NCI-H226 (cell line): ENCODE measurements at regions not wholly inside any gene's neighbourhood (a gene's known extent, or its start where the extent isn't known, plus 50 kb on each side); places are given as distances from the start of the nearest gene placed in this dataset.

Source experiments
- DNase-seq: peaks from one replicate; pipeline ENCODE4 v3.0.0-alpha.2; 2015

DNA sequence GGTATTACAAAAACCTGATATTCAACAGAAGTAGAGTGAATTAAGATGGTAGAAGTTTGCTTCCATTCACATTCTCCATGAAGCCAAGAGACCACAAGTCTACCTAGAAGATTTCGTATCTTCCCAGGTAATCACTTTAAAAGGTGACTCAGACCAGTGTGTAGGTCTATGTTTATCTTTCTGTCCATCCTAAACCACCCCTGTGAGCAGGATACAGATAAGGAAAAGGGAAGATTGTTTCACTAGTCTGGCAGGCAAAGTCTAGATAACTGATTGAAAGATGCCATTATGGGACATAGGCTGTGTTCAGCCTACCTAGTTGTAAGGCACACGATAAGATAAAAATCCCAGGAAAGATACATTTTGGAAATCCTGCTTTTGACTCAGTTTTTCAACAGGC lies 244.3 kb upstream of the NWD2 start:
- no peak for DNase-seq

- DNase-seq, result no peak
These were observed 242.7 kb upstream of the NWD2 start for GRCh38 chr4:37001688-37002436.

DNA sequence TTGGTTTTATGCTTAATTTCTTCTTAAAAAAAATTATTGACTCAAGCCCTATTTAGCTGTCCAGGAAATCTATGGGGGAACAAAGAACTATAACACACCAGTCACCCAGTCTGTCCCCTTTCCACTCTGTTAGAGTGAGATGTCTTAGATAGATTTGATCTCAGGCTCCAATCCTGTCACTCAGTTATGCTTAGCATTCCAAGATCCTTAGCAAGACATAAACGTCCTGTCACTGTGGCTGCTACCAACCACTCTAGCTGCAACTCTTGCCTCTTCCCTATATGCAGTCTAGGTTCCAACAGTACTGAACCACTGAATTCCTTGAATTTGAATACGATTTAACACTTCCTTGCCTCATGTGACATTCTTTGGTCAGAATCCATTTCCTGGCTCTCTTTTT lies 241.9 kb upstream of the NWD2 start:
- DNase-seq, result no peak

GRCh38 chr4:37008199-37008598 lies 236.3 kb upstream of the NWD2 start:
- DNase-seq, result no peak

- no peak for DNase-seq
These were observed 230.0 kb upstream of the NWD2 start for GRCh38 chr4:37014584-37014983.

DNA sequence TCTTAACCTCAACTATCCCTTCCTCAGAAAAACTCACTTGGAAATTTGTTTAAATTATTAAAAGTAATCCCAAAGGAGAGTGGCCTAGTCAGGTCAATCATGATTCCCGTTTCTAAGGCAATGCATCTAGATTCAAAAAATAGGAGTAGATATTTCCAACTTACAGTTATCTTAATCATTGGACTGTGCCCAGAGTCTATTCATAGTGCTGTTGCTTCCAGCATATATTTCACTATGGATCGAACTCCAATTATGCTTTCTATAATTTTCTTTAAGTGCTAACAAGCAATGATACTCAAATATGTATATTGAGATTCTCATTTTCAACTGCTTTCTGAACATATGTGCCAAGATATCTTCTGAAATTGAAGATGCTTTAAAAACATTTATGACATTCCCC lies 229.2 kb upstream of the NWD2 start:
- DNase-seq, result no peak

DNA sequence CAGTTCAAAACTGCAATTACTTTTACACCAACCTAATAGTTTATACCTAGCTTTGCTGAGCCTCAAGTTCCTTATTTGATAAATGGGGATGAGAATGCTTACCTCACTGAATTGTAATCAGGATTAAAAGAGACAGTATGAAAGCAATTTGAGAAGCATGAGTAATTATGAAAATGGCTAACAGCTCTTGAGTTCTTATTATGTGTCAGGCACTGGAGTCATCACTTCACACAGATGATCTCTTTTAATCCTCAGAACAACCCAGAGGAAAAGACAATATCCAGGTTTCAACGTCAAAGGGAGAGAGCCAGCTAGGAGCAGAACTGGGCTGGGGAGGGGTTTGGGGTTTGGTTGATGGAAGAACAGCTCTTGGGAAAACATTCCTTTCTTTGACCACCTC lies 221.0 kb upstream of the NWD2 start:
- no peak for DNase-seq

GRCh38 chr4:37023996-37024395 lies 220.5 kb upstream of the NWD2 start:
- DNase-seq, result no peak

DNA sequence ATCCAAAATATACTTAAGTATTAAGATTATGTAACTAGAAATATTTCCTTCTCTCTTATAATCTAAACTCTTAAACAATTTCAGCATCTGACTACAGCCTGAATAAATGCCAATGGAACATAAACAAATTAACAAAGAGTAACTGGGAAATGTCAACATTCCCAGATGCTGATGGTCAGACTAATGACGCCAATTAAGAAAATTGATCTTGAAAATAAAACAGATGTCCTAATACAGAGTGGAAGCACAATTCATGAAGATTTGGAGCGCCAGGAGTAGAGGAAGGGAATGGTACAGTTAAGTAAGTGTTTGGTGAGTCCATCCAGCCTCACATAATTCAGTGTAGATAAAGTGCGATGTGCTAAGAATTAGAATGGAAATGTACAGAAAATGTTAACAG lies 203.7 kb upstream of the NWD2 start:
- DNase-seq, result no peak

DNA sequence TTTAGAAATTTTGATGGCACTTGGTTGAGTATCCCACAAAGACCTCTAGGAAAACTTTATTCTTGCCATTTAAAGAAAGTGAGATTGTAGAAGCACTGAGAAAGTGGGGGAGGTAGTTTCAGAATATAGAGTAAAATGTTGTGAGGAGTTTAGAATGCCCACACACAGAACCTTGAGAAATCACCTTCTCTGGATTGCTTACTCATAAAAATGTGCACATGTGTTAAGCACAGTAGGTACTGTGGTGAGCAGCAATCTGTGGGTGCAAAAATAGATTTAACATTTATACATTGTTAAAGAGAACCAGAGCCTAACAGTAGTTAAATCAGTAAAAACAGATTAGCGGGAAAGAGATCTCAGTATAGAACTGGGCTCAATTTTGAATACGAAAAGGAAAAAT lies 201.2 kb upstream of the NWD2 start:
- no peak for DNase-seq

DNA sequence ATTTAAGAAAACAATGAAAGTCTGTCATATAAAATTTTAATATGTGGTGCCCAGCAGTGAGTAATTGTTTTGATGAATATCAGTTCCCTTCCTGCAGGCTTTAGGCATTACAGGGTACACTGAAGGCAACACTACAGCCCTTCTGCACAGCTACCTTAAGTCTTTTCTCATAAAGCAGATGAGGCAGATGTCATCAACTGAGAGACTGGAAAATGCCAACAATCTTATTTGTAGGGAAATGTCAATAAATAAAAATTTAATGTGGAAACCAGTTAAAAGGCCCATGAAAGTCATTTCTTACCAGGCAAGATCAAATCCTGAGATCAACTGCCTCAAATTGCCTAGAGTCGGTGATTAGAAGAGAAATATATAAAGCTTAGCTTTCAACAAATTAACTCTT lies 193.4 kb upstream of the NWD2 start:
- no peak for DNase-seq

DNA sequence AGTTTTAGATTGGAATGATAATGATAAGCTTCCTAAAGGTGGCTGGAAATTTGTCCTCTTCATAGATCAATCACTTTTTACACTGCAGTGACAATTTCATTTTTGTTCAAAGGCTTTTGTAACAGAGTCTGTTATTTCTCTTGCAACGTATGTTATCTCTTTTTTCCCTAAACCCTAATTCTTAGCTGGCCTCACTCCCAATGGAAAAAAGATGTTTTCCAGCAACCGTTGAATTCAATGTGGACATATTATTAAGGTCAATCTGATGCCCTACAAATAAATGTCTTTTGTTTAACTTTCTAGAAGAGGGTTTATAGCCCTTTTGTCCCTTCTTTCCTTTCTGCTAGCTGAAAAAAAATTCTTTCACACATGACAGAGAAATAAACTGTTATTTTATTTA lies 192.7 kb upstream of the NWD2 start:
- DNase-seq, result no peak

DNA sequence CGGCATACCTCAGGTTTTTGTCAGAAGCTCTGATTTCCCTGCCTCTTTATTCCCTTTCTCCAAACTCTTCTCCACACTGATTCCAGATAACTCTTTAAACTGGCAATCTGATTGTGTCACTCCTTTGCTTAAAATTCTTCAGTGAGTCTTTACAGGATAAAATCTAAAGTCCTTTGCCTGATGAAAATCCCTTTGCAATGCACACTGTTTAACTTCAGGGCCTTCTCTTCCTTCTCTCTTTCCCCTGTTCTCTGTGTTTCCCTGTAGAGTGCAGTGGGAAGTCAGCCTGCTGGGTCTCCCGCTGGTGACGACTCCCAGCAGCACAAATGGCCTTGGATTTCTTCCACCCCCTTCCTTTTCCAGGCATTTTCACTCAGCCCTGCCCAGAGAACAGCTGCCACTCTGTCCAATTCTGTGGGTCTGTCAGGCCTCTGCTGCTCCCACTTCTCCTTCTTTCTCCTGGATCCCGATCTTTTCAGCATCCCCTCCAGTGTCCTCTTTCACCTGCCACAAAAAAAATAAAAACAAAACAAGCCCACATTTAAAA lies 189.9 kb upstream of the NWD2 start:
- no peak for DNase-seq

DNA sequence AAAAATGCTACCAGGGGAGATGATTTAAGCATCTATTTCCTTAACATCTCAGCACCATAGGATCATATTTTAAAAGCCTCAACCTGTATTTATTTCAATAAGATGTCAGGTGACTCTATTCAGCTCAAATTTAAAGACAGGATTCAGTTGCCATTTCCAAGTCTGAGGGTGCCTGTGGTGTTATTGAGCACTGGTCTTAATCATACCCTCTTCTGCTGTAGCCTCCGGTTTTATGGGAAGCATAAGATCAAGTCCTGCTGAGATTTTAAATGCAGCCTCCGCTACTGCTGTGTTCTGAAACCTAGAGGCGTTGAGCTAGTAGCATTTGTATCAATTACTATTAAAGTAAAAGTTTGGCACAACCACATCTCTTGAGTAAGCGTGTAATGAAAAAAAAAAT lies 185.7 kb upstream of the NWD2 start:
- DNase-seq, result no peak

GRCh38 chr4:37066159-37066558 lies 178.4 kb upstream of the NWD2 start:
- DNase-seq, result no peak

- DNase-seq, result no peak
These were observed 176.0 kb upstream of the NWD2 start for GRCh38 chr4:37068580-37068979.

DNA sequence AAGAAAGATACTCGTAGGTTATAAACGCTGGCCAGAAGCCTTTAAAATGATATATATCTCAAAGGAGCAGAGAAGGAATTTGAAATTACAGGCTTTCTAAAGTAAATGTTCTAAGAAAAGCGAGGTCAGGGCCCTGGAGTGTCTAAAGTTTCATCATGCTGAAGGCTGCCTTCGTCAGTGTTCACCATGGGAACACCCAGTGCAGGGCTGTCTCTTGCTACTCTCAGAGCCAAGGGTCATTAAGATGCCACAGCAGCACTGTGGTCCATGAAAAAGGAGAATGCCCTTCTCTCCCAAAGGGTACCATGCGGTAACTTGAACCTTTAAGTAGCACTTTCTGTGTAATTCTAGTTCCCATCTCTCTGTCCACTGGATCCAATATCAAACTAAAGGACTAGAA lies 174.5 kb upstream of the NWD2 start:
- DNase-seq, result no peak

DNA sequence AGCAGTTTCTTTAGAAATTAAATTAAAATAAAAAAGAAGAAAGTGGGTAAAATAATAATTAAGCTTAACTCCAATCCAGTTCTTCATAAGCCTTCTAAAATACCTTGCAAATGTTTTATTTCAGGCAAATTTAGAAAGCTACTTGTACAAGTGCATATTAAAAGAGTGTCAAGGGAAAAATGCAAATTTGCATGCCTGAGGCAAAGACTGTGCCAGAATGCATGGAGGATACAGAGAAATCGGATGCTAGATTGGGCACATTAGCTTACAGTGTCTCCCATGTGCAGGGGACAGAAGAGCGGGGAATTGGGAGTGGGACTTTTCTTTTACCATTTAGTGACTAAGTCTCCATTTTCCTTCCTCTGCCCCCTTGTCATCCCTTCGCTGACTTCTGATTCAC lies 173.0 kb upstream of the NWD2 start:
- DNase-seq, result no peak

GRCh38 chr4:37073226-37073840 lies 171.2 kb upstream of the NWD2 start:
- no peak for DNase-seq

GRCh38 chr4:37082912-37083311 lies 161.6 kb upstream of the NWD2 start:
- DNase-seq, result peak; percentile 1

- no peak for DNase-seq
These were observed 148.6 kb upstream of the NWD2 start for GRCh38 chr4:37095925-37096324.

DNA sequence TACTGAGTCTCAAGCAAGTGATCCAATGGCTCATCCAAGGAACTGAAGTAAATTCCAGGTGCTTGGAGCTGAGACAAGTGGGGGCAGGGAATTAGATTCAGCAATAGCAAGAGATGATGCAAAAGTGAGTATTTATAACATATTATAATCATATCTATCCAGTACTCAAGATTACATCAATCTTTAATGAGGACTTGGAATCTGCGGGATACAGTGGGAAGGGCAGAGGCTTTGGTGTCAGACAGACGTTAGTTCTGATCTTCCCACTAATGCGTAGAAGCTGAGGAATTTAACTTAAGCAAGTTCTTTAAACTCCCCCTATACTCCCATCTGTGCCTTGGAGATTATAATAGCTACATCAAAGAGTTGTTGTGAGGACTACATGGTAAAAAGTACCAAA lies 143.4 kb upstream of the NWD2 start:
- DNase-seq, result no peak

DNA sequence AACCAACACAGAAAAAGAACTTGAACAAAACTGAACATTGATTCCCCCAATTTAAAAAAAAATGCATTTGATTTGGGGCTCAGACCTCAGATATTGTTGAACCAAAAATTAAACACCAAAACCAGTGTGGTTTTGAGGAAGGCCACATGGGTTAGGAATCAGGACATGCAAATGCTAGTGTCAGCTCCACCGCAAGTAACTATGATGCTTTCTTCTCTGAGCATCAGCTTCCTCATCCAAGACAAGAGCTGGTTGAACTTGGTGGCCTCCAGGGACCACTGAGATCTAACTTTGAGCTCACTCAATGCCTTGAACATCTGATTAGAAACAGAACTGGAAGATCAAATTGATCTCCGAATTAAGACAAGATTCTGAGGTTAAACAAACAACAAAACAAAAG lies 142.9 kb upstream of the NWD2 start:
- no peak for DNase-seq

GRCh38 chr4:37109756-37110155 lies 134.8 kb upstream of the NWD2 start:
- no peak for DNase-seq

- no peak for DNase-seq
These were observed 119.7 kb upstream of the NWD2 start for GRCh38 chr4:37124800-37125199.
